ENCODE measurements at regions not wholly inside any gene's neighbourhood (a gene's known extent, or its start where the extent isn't known, plus 50 kb on each side); places are given as distances from the start of the nearest gene placed in this dataset.

GRCh38 chr3:73207946-73208440 lies 146.5 kb downstream of the EBLN2 start:
- ATAC-seq: no peak
- DNase-seq (ENCODE audit: low read depth in 1 of 2, low spot score in 1 of 2): no peak
- FAIRE-seq: no peak
- no peaks in the 10 kb centered on the region for H3K9me3 ChIP-seq
- no peak overlapping the region for H3K27ac ChIP-seq
- 15% methylated on average over 3 of the region's 3 CpGs for WGBS (ENCODE audit: missing lambda C conversion rate)
- H3K4me1 ChIP-seq: no peaks in the 10 kb centered on the region
- ChIA-PET POLR2A (no interaction called here), CTCF (interaction anchor here (1.0 kb wide), 1 partner anchor 13 kb away, joined by 3 read pairs; no protein-coding TSS in a partner anchor)
- H3K4me3 ChIP-seq: no peak overlapping the region
- TF ChIP-seq, protein P1, sequence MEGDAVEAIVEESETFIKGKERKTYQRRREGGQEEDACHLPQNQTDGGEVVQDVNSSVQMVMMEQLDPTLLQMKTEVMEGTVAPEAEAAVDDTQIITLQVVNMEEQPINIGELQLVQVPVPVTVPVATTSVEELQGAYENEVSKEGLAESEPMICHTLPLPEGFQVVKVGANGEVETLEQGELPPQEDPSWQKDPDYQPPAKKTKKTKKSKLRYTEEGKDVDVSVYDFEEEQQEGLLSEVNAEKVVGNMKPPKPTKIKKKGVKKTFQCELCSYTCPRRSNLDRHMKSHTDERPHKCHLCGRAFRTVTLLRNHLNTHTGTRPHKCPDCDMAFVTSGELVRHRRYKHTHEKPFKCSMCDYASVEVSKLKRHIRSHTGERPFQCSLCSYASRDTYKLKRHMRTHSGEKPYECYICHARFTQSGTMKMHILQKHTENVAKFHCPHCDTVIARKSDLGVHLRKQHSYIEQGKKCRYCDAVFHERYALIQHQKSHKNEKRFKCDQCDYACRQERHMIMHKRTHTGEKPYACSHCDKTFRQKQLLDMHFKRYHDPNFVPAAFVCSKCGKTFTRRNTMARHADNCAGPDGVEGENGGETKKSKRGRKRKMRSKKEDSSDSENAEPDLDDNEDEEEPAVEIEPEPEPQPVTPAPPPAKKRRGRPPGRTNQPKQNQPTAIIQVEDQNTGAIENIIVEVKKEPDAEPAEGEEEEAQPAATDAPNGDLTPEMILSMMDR (IDR thresholded peaks at IDR 0.05): no peak
- TF ChIP-seq ZSCAN20 (CRISPR knock-in tag; IDR thresholded peaks at IDR 0.05) (no peak), HOXB5 (CRISPR knock-in tag; IDR thresholded peaks at IDR 0.05) (no peak), KDM5A (IDR thresholded peaks at IDR 0.05) (no peak), MYC (IDR thresholded peaks at IDR 0.05; ENCODE audit: borderline replicate concordance, low read length) (no peak), CHD2 (IDR thresholded peaks at IDR 0.05; ENCODE audit: low read length, partially characterized antibody) (no peak), FOSL2 (IDR thresholded peaks at IDR 0.05) (no peak), FOSL2 (CRISPR knock-in tag; IDR thresholded peaks at IDR 0.05) (no peak), BHLHE40 (IDR thresholded peaks at IDR 0.05; ENCODE audit: low read depth, low read length) (no peak), SREBF2 (IDR thresholded peaks at IDR 0.05) (no peak), FOSB (CRISPR knock-in tag; IDR thresholded peaks at IDR 0.05) (no peak), ZC3H11A (IDR thresholded peaks at IDR 0.05) (no peak), MAZ (IDR thresholded peaks at IDR 0.05; ENCODE audit: borderline replicate concordance, low read depth, low read length) (no peak), PHF8 (IDR thresholded peaks at IDR 0.05; ENCODE audit: borderline replicate concordance, low read depth) (no peak), NR3C1 (IDR thresholded peaks at IDR 0.05) (no peak)
- TF ChIP-seq, protein P2, sequence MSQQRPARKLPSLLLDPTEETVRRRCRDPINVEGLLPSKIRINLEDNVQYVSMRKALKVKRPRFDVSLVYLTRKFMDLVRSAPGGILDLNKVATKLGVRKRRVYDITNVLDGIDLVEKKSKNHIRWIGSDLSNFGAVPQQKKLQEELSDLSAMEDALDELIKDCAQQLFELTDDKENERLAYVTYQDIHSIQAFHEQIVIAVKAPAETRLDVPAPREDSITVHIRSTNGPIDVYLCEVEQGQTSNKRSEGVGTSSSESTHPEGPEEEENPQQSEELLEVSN (IDR thresholded peaks at IDR 0.05; ENCODE audit: borderline replicate concordance, low read depth): no peak
- TF ChIP-seq, protein P3, sequence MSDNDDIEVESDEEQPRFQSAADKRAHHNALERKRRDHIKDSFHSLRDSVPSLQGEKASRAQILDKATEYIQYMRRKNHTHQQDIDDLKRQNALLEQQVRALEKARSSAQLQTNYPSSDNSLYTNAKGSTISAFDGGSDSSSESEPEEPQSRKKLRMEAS (IDR thresholded peaks at IDR 0.05): no peak
- TF ChIP-seq, protein P4, sequence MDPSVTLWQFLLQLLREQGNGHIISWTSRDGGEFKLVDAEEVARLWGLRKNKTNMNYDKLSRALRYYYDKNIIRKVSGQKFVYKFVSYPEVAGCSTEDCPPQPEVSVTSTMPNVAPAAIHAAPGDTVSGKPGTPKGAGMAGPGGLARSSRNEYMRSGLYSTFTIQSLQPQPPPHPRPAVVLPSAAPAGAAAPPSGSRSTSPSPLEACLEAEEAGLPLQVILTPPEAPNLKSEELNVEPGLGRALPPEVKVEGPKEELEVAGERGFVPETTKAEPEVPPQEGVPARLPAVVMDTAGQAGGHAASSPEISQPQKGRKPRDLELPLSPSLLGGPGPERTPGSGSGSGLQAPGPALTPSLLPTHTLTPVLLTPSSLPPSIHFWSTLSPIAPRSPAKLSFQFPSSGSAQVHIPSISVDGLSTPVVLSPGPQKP (IDR thresholded peaks at IDR 0.05; ENCODE audit: low read depth, low read length): no peak
- TF ChIP-seq, protein P5, sequence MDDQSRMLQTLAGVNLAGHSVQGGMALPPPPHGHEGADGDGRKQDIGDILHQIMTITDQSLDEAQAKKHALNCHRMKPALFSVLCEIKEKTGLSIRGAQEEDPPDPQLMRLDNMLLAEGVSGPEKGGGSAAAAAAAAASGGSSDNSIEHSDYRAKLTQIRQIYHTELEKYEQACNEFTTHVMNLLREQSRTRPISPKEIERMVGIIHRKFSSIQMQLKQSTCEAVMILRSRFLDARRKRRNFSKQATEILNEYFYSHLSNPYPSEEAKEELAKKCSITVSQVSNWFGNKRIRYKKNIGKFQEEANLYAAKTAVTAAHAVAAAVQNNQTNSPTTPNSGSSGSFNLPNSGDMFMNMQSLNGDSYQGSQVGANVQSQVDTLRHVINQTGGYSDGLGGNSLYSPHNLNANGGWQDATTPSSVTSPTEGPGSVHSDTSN (IDR thresholded peaks at IDR 0.05): no peak
- H3K4me2 ChIP-seq: no peak overlapping the region

- ChIA-PET POLR2A (no interaction called here), CTCF (no interaction called here)
- FAIRE-seq: no peak
Measured at GRCh38 chr3:73210759-73211158, 149.3 kb downstream of the EBLN2 start.

More at GRCh38 chr3:73210759-73211158, 149.3 kb downstream of the EBLN2 start:
- TF ChIP-seq ZNF302 (CRISPR knock-in tag; IDR thresholded peaks at IDR 0.05) (no peak), HDAC2 (IDR thresholded peaks at IDR 0.05) (no peak), SREBF2 (IDR thresholded peaks at IDR 0.05) (no peak)
- TF ChIP-seq, protein P1 (IDR thresholded peaks at IDR 0.05): no peak
- Histone ChIP-seq H3K4me3 (no peak overlapping the region), H3K4me2 (no peak overlapping the region), H3K4me1 (no peaks in the 10 kb centered on the region), H3K27ac (no peak overlapping the region), H3K9me3 (no peaks in the 10 kb centered on the region)
- 29% methylated on average over 3 of the region's 3 CpGs for WGBS (ENCODE audit: missing lambda C conversion rate)
- ATAC-seq (no peak), DNase-seq (ENCODE audit: low read depth in 1 of 2, low spot score in 1 of 2) (no peak)

All from A549 (cell line).